Lower leg skin (tissue), 3 donors: ENCODE measurements at regions not wholly inside any gene's neighbourhood (a gene's known extent, or its start where the extent isn't known, plus 50 kb on each side); places are given as distances from the start of the nearest gene placed in this dataset.

Experiments
- POLR2A ChIP-seq, 2 donors: fragments of 450-650 bp; IDR thresholded peaks; one replicate each; pipeline ENCODE4 v1.6.1; 2016 to 2017; ENCODE audit warnings: antibody characterized with exemption in 2 of 2, mild to moderate bottlenecking in 1 of 2, moderate library complexity in 1 of 2
- TF ChIP-seq, protein P1 (sequence below), 3 donors: fragments of 450-650 bp; IDR thresholded peaks; one replicate each; pipeline ENCODE4 v1.5.1; 2016; ENCODE audit warnings: antibody characterized with exemption in 3 of 3, mild to moderate bottlenecking in 3 of 3, moderate library complexity in 2 of 3

DNA sequence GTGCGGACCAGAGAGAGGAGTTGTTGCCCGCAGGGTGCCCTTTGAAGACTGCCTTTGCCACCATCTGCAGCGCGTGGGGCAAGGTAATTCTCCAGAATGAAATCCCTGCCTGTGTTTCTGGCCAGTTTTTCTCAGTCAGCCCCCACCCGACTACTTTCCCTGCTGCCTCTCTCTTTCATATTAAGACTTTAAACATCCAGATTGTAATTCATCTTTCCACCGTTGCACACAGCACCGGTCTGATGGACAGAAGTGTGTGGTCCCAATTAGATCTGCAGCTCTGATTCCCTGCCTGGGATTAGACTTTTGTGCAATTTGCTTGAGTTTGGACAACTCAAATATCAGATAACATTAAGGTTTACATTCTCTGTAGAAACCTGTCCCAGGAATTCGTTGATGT is 489.0 kb downstream of the QKI start:
- TF ChIP-seq, protein P1, sequence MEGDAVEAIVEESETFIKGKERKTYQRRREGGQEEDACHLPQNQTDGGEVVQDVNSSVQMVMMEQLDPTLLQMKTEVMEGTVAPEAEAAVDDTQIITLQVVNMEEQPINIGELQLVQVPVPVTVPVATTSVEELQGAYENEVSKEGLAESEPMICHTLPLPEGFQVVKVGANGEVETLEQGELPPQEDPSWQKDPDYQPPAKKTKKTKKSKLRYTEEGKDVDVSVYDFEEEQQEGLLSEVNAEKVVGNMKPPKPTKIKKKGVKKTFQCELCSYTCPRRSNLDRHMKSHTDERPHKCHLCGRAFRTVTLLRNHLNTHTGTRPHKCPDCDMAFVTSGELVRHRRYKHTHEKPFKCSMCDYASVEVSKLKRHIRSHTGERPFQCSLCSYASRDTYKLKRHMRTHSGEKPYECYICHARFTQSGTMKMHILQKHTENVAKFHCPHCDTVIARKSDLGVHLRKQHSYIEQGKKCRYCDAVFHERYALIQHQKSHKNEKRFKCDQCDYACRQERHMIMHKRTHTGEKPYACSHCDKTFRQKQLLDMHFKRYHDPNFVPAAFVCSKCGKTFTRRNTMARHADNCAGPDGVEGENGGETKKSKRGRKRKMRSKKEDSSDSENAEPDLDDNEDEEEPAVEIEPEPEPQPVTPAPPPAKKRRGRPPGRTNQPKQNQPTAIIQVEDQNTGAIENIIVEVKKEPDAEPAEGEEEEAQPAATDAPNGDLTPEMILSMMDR (IDR thresholded peaks at IDR 0.05) = no peak
- TF ChIP-seq POLR2A (IDR thresholded peaks at IDR 0.05) = no peak
